Nephron (organoid): ENCODE measurements at regions not wholly inside any gene's neighbourhood (a gene's known extent, or its start where the extent isn't known, plus 50 kb on each side); places are given as distances from the start of the nearest gene placed in this dataset.

Source experiments
- H3K27ac Mint-ChIP-seq, 3 experiments: 2 replicates each; pipeline ENCODE4 v1.8.0; 2020; ENCODE audit warnings: mixed read lengths in 3 of 3, mild to moderate bottlenecking in 2 of 3, moderate library complexity in 1 of 3
- H3K27me3 Mint-ChIP-seq: 2 replicates; pipeline ENCODE4 v1.8.0; 2021; ENCODE audit warnings: low read depth, mild to moderate bottlenecking, moderate library complexity, mixed read lengths
- H3K36me3 Mint-ChIP-seq: 2 replicates; pipeline ENCODE4 v1.8.0; 2020; ENCODE audit warnings: low read depth, mixed read lengths
- H3K4me1 Mint-ChIP-seq: 2 replicates; pipeline ENCODE4 v1.8.0; 2020; ENCODE audit warnings: mixed read lengths
- H3K4me3 Mint-ChIP-seq, 3 experiments: 2 replicates each; pipeline ENCODE4 v1.8.0; 2020; ENCODE audit warnings: mild to moderate bottlenecking in 3 of 3, mixed read lengths in 3 of 3, moderate library complexity in 2 of 3
- H3K9me3 Mint-ChIP-seq: 2 replicates; pipeline ENCODE4 v1.8.0; 2020; ENCODE audit warnings: mixed read lengths
- CTCF ChIP-seq, 3 experiments: fragments of 200-600 bp; sonication (generic); IDR thresholded peaks; one replicate each; pipeline ENCODE4 v1.5.0; 2021; ENCODE audit warnings: antibody characterized with exemption in 3 of 3; ENCODE audit not compliant: unreplicated experiment in 3 of 3

GRCh38 chr20:22529150-22530019 lies 55.0 kb downstream of the FOXA2 start:
- H3K36me3 Mint-ChIP-seq = no peaks in the 10 kb centered on the region
- H3K9me3 Mint-ChIP-seq = no peaks in the 10 kb centered on the region
- peaks cover 13% of the 10 kb centered on the region for H3K27me3 Mint-ChIP-seq
- no peak overlapping the region for H3K27ac Mint-ChIP-seq
- TF ChIP-seq CTCF (IDR thresholded peaks at IDR 0.05; ENCODE audit: unreplicated experiment in 3 of 3) = no peak
- H3K4me1 Mint-ChIP-seq = no peaks in the 10 kb centered on the region
- H3K4me3 Mint-ChIP-seq = no peak overlapping the region

- no peak for TF ChIP-seq CTCF (IDR thresholded peaks at IDR 0.05; ENCODE audit: unreplicated experiment in 3 of 3)
- Mint-ChIP-seq H3K36me3 (no peaks in the 10 kb centered on the region), H3K4me3 (no peak overlapping the region), H3K27me3 (peaks cover 13% of the 10 kb centered on the region), H3K9me3 (no peaks in the 10 kb centered on the region), H3K27ac (no peak overlapping the region), H3K4me1 (no peaks in the 10 kb centered on the region)
These were observed 57.8 kb downstream of the FOXA2 start for GRCh38 chr20:22526512-22527012.

- TF ChIP-seq CTCF (IDR thresholded peaks at IDR 0.05; ENCODE audit: unreplicated experiment in 3 of 3) = no peak
- Mint-ChIP-seq H3K4me1 (no peaks in the 10 kb centered on the region), H3K4me3 (no peak overlapping the region), H3K27ac (no peak overlapping the region), H3K9me3 (no peaks in the 10 kb centered on the region), H3K36me3 (no peaks in the 10 kb centered on the region), H3K27me3 (peaks cover 13% of the 10 kb centered on the region)
These were observed 58.6 kb downstream of the FOXA2 start for GRCh38 chr20:22525821-22526220.

GRCh38 chr20:22525069-22525820 lies 59.1 kb downstream of the FOXA2 start:
- Mint-ChIP-seq H3K4me3 (no peak overlapping the region), H3K9me3 (no peaks in the 10 kb centered on the region), H3K27me3 (peaks cover 14% of the 10 kb centered on the region), H3K36me3 (no peaks in the 10 kb centered on the region), H3K27ac (no peak overlapping the region), H3K4me1 (no peaks in the 10 kb centered on the region)
- TF ChIP-seq CTCF (IDR thresholded peaks at IDR 0.05; ENCODE audit: unreplicated experiment in 3 of 3) = no peak

- Mint-ChIP-seq H3K36me3 (no peaks in the 10 kb centered on the region), H3K27me3 (peaks cover 13% of the 10 kb centered on the region), H3K4me1 (no peaks in the 10 kb centered on the region), H3K4me3 (no peak overlapping the region), H3K9me3 (no peaks in the 10 kb centered on the region), H3K27ac (no peak overlapping the region)
- TF ChIP-seq CTCF (IDR thresholded peaks at IDR 0.05; ENCODE audit: unreplicated experiment in 3 of 3) = no peak
These were observed 59.9 kb downstream of the FOXA2 start for GRCh38 chr20:22524393-22525015.
